NCI-H1930 (cell line): ENCODE measurements at regions not wholly inside any gene's neighbourhood (a gene's known extent, or its start where the extent isn't known, plus 50 kb on each side); places are given as distances from the start of the nearest gene placed in this dataset.
"Not testable (repeated sequence)": the region's sequence is repeated elsewhere in the genome, so short reads cannot be mapped to it uniquely, and the experiment has no call there.

Source experiments
- DNase-seq, 2 experiments: peaks; one replicate each; lab custom pipeline; 2025; lab: John Stamatoyannopoulos, UW

- DNase-seq = no peak
These were observed 1049.6 kb upstream of the SEMA6A start for GRCh38 chr5:117624201-117624600.

GRCh38 chr5:117623042-117623805, 1048.6 kb upstream of the SEMA6A start:
- no peak for DNase-seq

- DNase-seq = no peak
These were observed 1047.3 kb upstream of the SEMA6A start for GRCh38 chr5:117621921-117622320.

GRCh38 chr5:117615226-117615625, 1040.6 kb upstream of the SEMA6A start:
- DNase-seq = no peak

- no peak for DNase-seq
These were observed 1039.8 kb upstream of the SEMA6A start for GRCh38 chr5:117614408-117614807.

- DNase-seq = no peak
These were observed 1030.2 kb upstream of the SEMA6A start for GRCh38 chr5:117604845-117605244.

- not testable (repeated sequence) for DNase-seq
These were observed 1025.2 kb upstream of the SEMA6A start for GRCh38 chr5:117599811-117600210.

- no peak for DNase-seq
These were observed 1019.5 kb upstream of the SEMA6A start for GRCh38 chr5:117594166-117594565.

- DNase-seq = no peak
These were observed 1016.3 kb upstream of the SEMA6A start for GRCh38 chr5:117590944-117591343.

- no peak for DNase-seq
These were observed 1014.0 kb upstream of the SEMA6A start for GRCh38 chr5:117588611-117589010.

GRCh38 chr5:117587111-117587510, 1012.5 kb upstream of the SEMA6A start:
- DNase-seq = no peak

- no peak for DNase-seq
These were observed 994.0 kb upstream of the SEMA6A start for GRCh38 chr5:117568622-117569021.

GRCh38 chr5:117568126-117568525, 993.5 kb upstream of the SEMA6A start:
- DNase-seq = no peak

- no peak for DNase-seq
These were observed 988.0 kb upstream of the SEMA6A start for GRCh38 chr5:117562647-117563046.

- DNase-seq = no peak
These were observed 986.9 kb upstream of the SEMA6A start for GRCh38 chr5:117561531-117561930.

GRCh38 chr5:117559005-117559844, 984.6 kb upstream of the SEMA6A start:
- DNase-seq = no peak

- no peak for DNase-seq
These were observed 976.6 kb upstream of the SEMA6A start for GRCh38 chr5:117551236-117551635.

- DNase-seq = no peak
These were observed 972.6 kb upstream of the SEMA6A start for GRCh38 chr5:117547192-117547591.

GRCh38 chr5:117539692-117540091, 965.1 kb upstream of the SEMA6A start:
- no peak for DNase-seq

GRCh38 chr5:117533792-117534191, 959.2 kb upstream of the SEMA6A start:
- DNase-seq = no peak

- not testable (repeated sequence) for DNase-seq
These were observed 958.5 kb upstream of the SEMA6A start for GRCh38 chr5:117533051-117533670.

- DNase-seq = no peak
These were observed 945.4 kb upstream of the SEMA6A start for GRCh38 chr5:117519957-117520500.
